ENCODE measurements at regions not wholly inside any gene's neighbourhood (a gene's known extent, or its start where the extent isn't known, plus 50 kb on each side); places are given as distances from the start of the nearest gene placed in this dataset.

GRCh38 chr7:42338231-42338915, 101.4 kb upstream of the GLI3 start:
- TF ChIP-seq CTCF (IDR thresholded peaks at IDR 0.05) = no peak
- no peak for TF ChIP-seq POLR2A (IDR thresholded peaks at IDR 0.05)

All from body of pancreas (tissue), 4 donors.